CD14-positive monocyte (primary cell): ENCODE measurements at regions not wholly inside any gene's neighbourhood (a gene's known extent, or its start where the extent isn't known, plus 50 kb on each side); places are given as distances from the start of the nearest gene placed in this dataset.

Source experiments
- DNase-seq, 3 donors: peaks; one replicate each; pipeline ENCODE4 v3.0.0-alpha.2; 2011 to 2022
- H2AFZ ChIP-seq: 2 replicates; pipeline ENCODE4 v1.6.0; 2012; ENCODE audit warnings: mild to moderate bottlenecking, low read depth, low read length, inconsistent platforms; ENCODE audit not compliant: insufficient read depth, poor library complexity, severe bottlenecking
- H3K27ac ChIP-seq, 2 donors: 1 replicate in 1 of 2; 2 replicates in 1 of 2; pipeline ENCODE4 v1.5.1; 2012 to 2013; ENCODE audit warnings: low read length in 2 of 2, control low read depth in 1 of 2, inconsistent platforms in 1 of 2, low read depth in 1 of 2, mild to moderate bottlenecking in 1 of 2
- H3K27me3 ChIP-seq, 2 donors: one replicate each; pipeline versions ENCODE4 v1.6.0 to v1.6.1; 2011 to 2013; ENCODE audit warnings: low read length in 2 of 2; ENCODE audit not compliant: control insufficient read depth in 2 of 2, insufficient read depth in 2 of 2
- H3K36me3 ChIP-seq, 2 donors: replicated peaks in 1 of 2; 1 replicate in 1 of 2; 2 replicates in 1 of 2; pipeline versions ENCODE4 v1.5.1 to v1.6.1; 2012 to 2013; ENCODE audit warnings: low read length in 2 of 2, control low read depth in 1 of 2, inconsistent platforms in 1 of 2, mild to moderate bottlenecking in 1 of 2; ENCODE audit not compliant: insufficient read depth in 2 of 2, control insufficient read depth in 1 of 2
- H3K4me1 ChIP-seq, 2 donors: 1 replicate in 1 of 2; 2 replicates in 1 of 2; pipeline versions ENCODE4 v1.5.1 to v1.6.1; 2012 to 2013; ENCODE audit warnings: low read length in 2 of 2, control low read depth in 1 of 2, inconsistent platforms in 1 of 2, mild to moderate bottlenecking in 1 of 2, moderate library complexity in 1 of 2; ENCODE audit not compliant: insufficient read depth in 2 of 2, control insufficient read depth in 1 of 2
- H3K4me2 ChIP-seq: replicated peaks from 2 replicates; pipeline ENCODE3; 2012; ENCODE audit warnings: low read length, moderate library complexity, mild to moderate bottlenecking; ENCODE audit not compliant: poor library complexity, severe bottlenecking; ENCODE audit errors: extremely low read depth
- H3K4me3 ChIP-seq, 3 experiments: fragments of 200-600 bp in 1 of 3; sonication (generic) in 1 of 3; replicated peaks in 1 of 3; 1 replicate in 2 of 3; 2 replicates in 1 of 3; pipeline ENCODE4 v1.5.1; 2011 to 2013; ENCODE audit warnings: low read length in 3 of 3, mild to moderate bottlenecking in 3 of 3, control low read depth in 2 of 3, low read depth in 2 of 3, inconsistent platforms in 1 of 3, moderate library complexity in 1 of 3
- H3K79me2 ChIP-seq: 2 replicates; pipeline ENCODE4 v1.6.0; 2012; ENCODE audit warnings: mild to moderate bottlenecking, control low read depth, inconsistent platforms, low read length, moderate library complexity; ENCODE audit not compliant: insufficient read depth
- H3K9ac ChIP-seq: 2 replicates; pipeline ENCODE4 v1.6.0; 2017; ENCODE audit warnings: low read length, mild to moderate bottlenecking; ENCODE audit not compliant: insufficient read depth, poor library complexity, severe bottlenecking
- H3K9me3 ChIP-seq, 2 donors: replicated peaks in 1 of 2; 1 replicate in 1 of 2; 2 replicates in 1 of 2; pipeline versions ENCODE4 v1.5.1 to v1.6.1; 2012 to 2013; ENCODE audit warnings: low read length in 2 of 2, control low read depth in 1 of 2; ENCODE audit not compliant: control insufficient read depth in 1 of 2, insufficient read depth in 1 of 2
- H4K20me1 ChIP-seq: 2 replicates; pipeline ENCODE4 v1.6.0; 2012; ENCODE audit warnings: mild to moderate bottlenecking, low read length, control low read depth, moderate library complexity; ENCODE audit not compliant: insufficient read depth
- H3K27ac Mint-ChIP-seq, 7 donors: one replicate each; pipeline ENCODE4 v1.8.0; 2020; ENCODE audit warnings: mild to moderate bottlenecking in 7 of 7, mixed read lengths in 7 of 7, moderate library complexity in 6 of 7, inconsistent platforms in 2 of 7
- H3K27me3 Mint-ChIP-seq, 3 donors: one replicate each; pipeline ENCODE4 v1.8.0; 2021 to 2022; ENCODE audit warnings: low read depth in 3 of 3, mild to moderate bottlenecking in 3 of 3, mixed read lengths in 3 of 3, moderate library complexity in 3 of 3, inconsistent platforms in 1 of 3
- H3K36me3 Mint-ChIP-seq, 2 donors: one replicate each; pipeline ENCODE4 v1.8.0; 2020; ENCODE audit warnings: mixed read lengths in 2 of 2, inconsistent platforms in 1 of 2, mild to moderate bottlenecking in 1 of 2
- H3K4me1 Mint-ChIP-seq: one replicate; pipeline ENCODE4 v1.8.0; 2020; ENCODE audit warnings: mild to moderate bottlenecking, mixed read lengths
- H3K4me3 Mint-ChIP-seq, 2 donors: one replicate each; pipeline ENCODE4 v1.8.0; 2020; ENCODE audit warnings: mild to moderate bottlenecking in 2 of 2, mixed read lengths in 2 of 2, moderate library complexity in 1 of 2
- H3K9me3 Mint-ChIP-seq, 7 donors: one replicate each; pipeline ENCODE4 v1.8.0; 2020 to 2022; ENCODE audit warnings: mixed read lengths in 7 of 7, mild to moderate bottlenecking in 6 of 7, moderate library complexity in 6 of 7, inconsistent platforms in 2 of 7
- CTCF ChIP-seq: fragments of 200-600 bp; IDR thresholded peaks from one replicate; pipeline ENCODE4 v1.8.0; 2022; ENCODE audit warnings: antibody characterized with exemption, mild to moderate bottlenecking
- WGBS: methylation state at CpG from one replicate; pipeline ENCODE4 v1.1.5; 2013; ENCODE audit warnings: missing lambda C conversion rate; ENCODE audit not compliant: insufficient coverage; 5-methylcytosine and 5-hydroxymethylcytosine counted together
- intact Hi-C, 2 donors: fragments of 100-400 bp; cut with micrococcal nuclease; formaldehyde crosslinking; loops; one replicate each; pipeline versions ENCODE4 v1.15.0 to v1.15.1; 2023

- Histone ChIP-seq H2AFZ (no peak overlapping the region), H3K4me3 (no peak overlapping the region), H3K79me2 (no peaks in the 10 kb centered on the region), H3K4me1 (no peaks in the 10 kb centered on the region), H3K27me3 (no peaks in the 10 kb centered on the region), H3K4me2 (no peak overlapping the region), H3K9me3 (peaks cover 100% of the 10 kb centered on the region in 2 donors), H3K27ac (no peak overlapping the region), H3K36me3 (no peaks in the 10 kb centered on the region), H3K9ac (no peak overlapping the region), H4K20me1 (no peaks in the 10 kb centered on the region)
- intact Hi-C loops, result no loop called here
- WGBS, result 94% methylated on average over 3 of the region's 12 CpGs
- no peak overlapping the region for H3K4me3 Mint-ChIP-seq
- no peaks in the 10 kb centered on the region for H3K36me3 Mint-ChIP-seq
- peak in 1 of 3 donors; percentile 1 for DNase-seq
- TF ChIP-seq CTCF, result no peak
- no peaks in the 10 kb centered on the region for H3K4me1 Mint-ChIP-seq
- no peak overlapping the region for H3K27ac Mint-ChIP-seq
- peaks cover 0 to 2% (median 0%) of the 10 kb centered on the region in 3 donors for H3K27me3 Mint-ChIP-seq
- peaks cover 67 to 95% (median 81%) of the 10 kb centered on the region in 7 donors for H3K9me3 Mint-ChIP-seq
Measured at GRCh38 chr12:34400411-34400881, 378.1 kb downstream of the ALG10 start.

DNA sequence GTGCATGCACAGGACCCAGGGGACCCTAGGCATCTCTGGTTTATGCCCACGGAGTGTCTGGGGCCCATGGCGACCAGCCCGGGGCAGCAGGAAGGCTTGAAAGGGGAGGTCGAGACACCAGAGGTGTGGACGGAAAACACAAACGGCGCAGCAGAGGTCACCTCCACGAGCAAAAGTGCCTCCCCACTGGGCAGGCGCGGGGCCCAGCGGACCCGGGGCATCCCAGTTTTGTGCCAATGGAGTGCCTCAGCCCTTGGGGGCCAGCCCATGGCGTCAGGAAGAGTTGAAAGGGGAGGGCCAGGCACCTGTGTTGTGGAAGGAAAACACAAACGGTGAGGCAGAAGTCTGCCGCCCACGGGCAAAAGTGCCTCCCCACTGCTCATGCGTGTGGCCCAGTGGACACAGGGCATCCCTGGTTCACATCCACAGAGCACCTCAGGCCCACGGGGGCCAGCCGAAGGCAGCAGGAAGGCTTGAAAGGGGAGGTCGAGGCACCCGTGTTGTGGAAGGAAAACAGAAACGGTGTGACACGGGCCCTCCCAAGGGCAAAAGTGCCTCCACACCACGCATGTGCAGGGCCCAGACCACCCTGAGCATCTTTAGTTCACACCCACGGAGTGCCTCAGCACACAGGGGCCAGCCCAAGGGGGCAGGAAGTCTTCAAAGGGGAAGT, 378.8 kb downstream of the ALG10 start:
- H3K27ac Mint-ChIP-seq, result no peak overlapping the region
- Histone ChIP-seq H3K9ac (no peak overlapping the region), H3K36me3 (no peaks in the 10 kb centered on the region), H2AFZ (no peak overlapping the region), H3K79me2 (no peaks in the 10 kb centered on the region), H4K20me1 (no peaks in the 10 kb centered on the region), H3K27me3 (no peaks in the 10 kb centered on the region), H3K27ac (no peak overlapping the region), H3K4me3 (no peak overlapping the region), H3K4me1 (no peaks in the 10 kb centered on the region), H3K4me2 (no peak overlapping the region), H3K9me3 (peaks cover 100% of the 10 kb centered on the region in 2 donors)
- intact Hi-C loops, result no loop called here
- no peaks in the 10 kb centered on the region for H3K4me1 Mint-ChIP-seq
- 76% methylated on average over 18 of the region's 25 CpGs for WGBS
- H3K27me3 Mint-ChIP-seq, result peaks cover 0 to 2% (median 0%) of the 10 kb centered on the region in 3 donors
- peak in 1 of 3 donors; percentile 0 for DNase-seq
- TF ChIP-seq CTCF, result no peak
- no peak overlapping the region for H3K4me3 Mint-ChIP-seq
- H3K9me3 Mint-ChIP-seq, result peaks cover 69 to 95% (median 81%) of the 10 kb centered on the region in 7 donors
- H3K36me3 Mint-ChIP-seq, result no peaks in the 10 kb centered on the region
